GM12873 (cell line): ENCODE measurements at regions not wholly inside any gene's neighbourhood (a gene's known extent, or its start where the extent isn't known, plus 50 kb on each side); places are given as distances from the start of the nearest gene placed in this dataset.

Experiments used
- CTCF ChIP-seq: IDR thresholded peaks from 2 replicates; pipeline ENCODE4 v1.5.1; 2012; ENCODE audit warnings: low read depth, mild to moderate bottlenecking, moderate library complexity, low read length, control low read depth; ENCODE audit not compliant: insufficient read depth; ENCODE audit errors: missing control alignments

GRCh38 chr15:38702178-38702912 lies 137.7 kb upstream of the RASGRP1 start:
- no peak for TF ChIP-seq CTCF

GRCh38 chr15:38705436-38706219 lies 141.0 kb upstream of the RASGRP1 start:
- no peak for TF ChIP-seq CTCF

- no peak for TF ChIP-seq CTCF
Observed at GRCh38 chr15:38706956-38707355, 142.3 kb upstream of the RASGRP1 start.

- TF ChIP-seq CTCF, result peak; percentile 75
Observed at GRCh38 chr15:38707802-38708671, 143.4 kb upstream of the RASGRP1 start.

GRCh38 chr15:38708672-38709180 lies 144.1 kb upstream of the RASGRP1 start:
- no peak for TF ChIP-seq CTCF

- no peak for TF ChIP-seq CTCF
Observed at GRCh38 chr15:38709196-38709595, 144.6 kb upstream of the RASGRP1 start.
